Uterus (tissue), 2 donors: ENCODE measurements at regions not wholly inside any gene's neighbourhood (a gene's known extent, or its start where the extent isn't known, plus 50 kb on each side); places are given as distances from the start of the nearest gene placed in this dataset.

Source experiments
- POLR2A ChIP-seq, 2 donors: fragments of 450-650 bp; IDR thresholded peaks; one replicate each; pipeline ENCODE4 v1.6.1; 2016; ENCODE audit warnings: antibody characterized with exemption in 2 of 2, mild to moderate bottlenecking in 1 of 2, moderate library complexity in 1 of 2
- TF ChIP-seq, protein P1 (sequence below), 4 experiments: fragments of 200-600 bp in 2 of 4; fragments of 450-650 bp in 2 of 4; sonication (generic) in 2 of 4; IDR thresholded peaks; one replicate each; pipeline ENCODE4 v1.5.1; 2016 to 2019; ENCODE audit warnings: antibody characterized with exemption in 4 of 4, mild to moderate bottlenecking in 2 of 4, moderate library complexity in 1 of 4

DNA sequence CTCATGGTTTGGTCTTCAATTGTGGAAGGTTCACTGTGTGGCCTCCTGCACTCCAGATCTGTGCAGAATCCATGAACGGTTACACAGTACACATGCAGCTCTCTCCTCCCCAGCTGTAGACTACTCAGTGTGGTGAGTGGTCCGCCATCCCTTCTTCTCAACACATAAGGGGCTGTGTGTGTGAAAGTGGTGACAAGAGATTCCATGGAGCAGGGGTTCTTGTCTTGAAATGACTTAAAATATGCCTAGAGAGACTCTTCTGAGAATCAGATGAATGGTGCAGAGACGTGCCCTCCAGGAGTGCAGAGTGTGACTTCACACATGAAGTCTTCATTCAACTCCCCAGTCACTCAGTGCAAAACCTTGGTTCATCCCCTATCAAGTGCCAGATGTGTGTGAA lies 151.0 kb upstream of the COPS8 start:
- TF ChIP-seq, protein P1, sequence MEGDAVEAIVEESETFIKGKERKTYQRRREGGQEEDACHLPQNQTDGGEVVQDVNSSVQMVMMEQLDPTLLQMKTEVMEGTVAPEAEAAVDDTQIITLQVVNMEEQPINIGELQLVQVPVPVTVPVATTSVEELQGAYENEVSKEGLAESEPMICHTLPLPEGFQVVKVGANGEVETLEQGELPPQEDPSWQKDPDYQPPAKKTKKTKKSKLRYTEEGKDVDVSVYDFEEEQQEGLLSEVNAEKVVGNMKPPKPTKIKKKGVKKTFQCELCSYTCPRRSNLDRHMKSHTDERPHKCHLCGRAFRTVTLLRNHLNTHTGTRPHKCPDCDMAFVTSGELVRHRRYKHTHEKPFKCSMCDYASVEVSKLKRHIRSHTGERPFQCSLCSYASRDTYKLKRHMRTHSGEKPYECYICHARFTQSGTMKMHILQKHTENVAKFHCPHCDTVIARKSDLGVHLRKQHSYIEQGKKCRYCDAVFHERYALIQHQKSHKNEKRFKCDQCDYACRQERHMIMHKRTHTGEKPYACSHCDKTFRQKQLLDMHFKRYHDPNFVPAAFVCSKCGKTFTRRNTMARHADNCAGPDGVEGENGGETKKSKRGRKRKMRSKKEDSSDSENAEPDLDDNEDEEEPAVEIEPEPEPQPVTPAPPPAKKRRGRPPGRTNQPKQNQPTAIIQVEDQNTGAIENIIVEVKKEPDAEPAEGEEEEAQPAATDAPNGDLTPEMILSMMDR (IDR thresholded peaks at IDR 0.05) = no peak
- no peak for TF ChIP-seq POLR2A (IDR thresholded peaks at IDR 0.05)
